ENCODE measurements at regions not wholly inside any gene's neighbourhood (a gene's known extent, or its start where the extent isn't known, plus 50 kb on each side); places are given as distances from the start of the nearest gene placed in this dataset.

GRCh38 chr1:157233131-157233530 lies 94.9 kb upstream of the ETV3 start:
- TF ChIP-seq POLR2A (IDR thresholded peaks at IDR 0.05) (no peak), EP300 (IDR thresholded peaks at IDR 0.05) (no peak)
- TF ChIP-seq, protein P1, sequence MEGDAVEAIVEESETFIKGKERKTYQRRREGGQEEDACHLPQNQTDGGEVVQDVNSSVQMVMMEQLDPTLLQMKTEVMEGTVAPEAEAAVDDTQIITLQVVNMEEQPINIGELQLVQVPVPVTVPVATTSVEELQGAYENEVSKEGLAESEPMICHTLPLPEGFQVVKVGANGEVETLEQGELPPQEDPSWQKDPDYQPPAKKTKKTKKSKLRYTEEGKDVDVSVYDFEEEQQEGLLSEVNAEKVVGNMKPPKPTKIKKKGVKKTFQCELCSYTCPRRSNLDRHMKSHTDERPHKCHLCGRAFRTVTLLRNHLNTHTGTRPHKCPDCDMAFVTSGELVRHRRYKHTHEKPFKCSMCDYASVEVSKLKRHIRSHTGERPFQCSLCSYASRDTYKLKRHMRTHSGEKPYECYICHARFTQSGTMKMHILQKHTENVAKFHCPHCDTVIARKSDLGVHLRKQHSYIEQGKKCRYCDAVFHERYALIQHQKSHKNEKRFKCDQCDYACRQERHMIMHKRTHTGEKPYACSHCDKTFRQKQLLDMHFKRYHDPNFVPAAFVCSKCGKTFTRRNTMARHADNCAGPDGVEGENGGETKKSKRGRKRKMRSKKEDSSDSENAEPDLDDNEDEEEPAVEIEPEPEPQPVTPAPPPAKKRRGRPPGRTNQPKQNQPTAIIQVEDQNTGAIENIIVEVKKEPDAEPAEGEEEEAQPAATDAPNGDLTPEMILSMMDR (IDR thresholded peaks at IDR 0.05) = no peak

Data from tibial nerve (tissue), 4 donors.